H9 (cell line): ENCODE measurements at regions not wholly inside any gene's neighbourhood (a gene's known extent, or its start where the extent isn't known, plus 50 kb on each side); places are given as distances from the start of the nearest gene placed in this dataset.

Source experiments
- DNase-seq: peaks from one replicate; pipeline ENCODE4 v3.0.0-alpha.2; 2017
- H2AFZ ChIP-seq: one replicate; pipeline ENCODE4 v1.6.1; 2013; ENCODE audit warnings: mild to moderate bottlenecking, low read length, control low read depth, moderate library complexity
- H2AK5ac ChIP-seq: 2 replicates; pipeline ENCODE4 v1.6.1; 2013; ENCODE audit warnings: low read length, control low read depth, mixed read lengths; ENCODE audit not compliant: insufficient read length
- H2BK120ac ChIP-seq: one replicate; pipeline ENCODE4 v1.6.1; 2013; ENCODE audit warnings: low read depth, mild to moderate bottlenecking, low read length, control low read depth, inconsistent platforms; ENCODE audit not compliant: poor library complexity, severe bottlenecking
- H2BK12ac ChIP-seq: 2 replicates; pipeline ENCODE4 v1.6.1; 2013; ENCODE audit warnings: low read length, control low read depth, mixed read lengths, low read depth; ENCODE audit not compliant: insufficient read length
- H2BK15ac ChIP-seq: 2 replicates; pipeline ENCODE4 v1.6.1; 2013; ENCODE audit warnings: low read depth, low read length, control low read depth
- H2BK20ac ChIP-seq: one replicate; pipeline ENCODE4 v1.6.1; 2013; ENCODE audit warnings: low read depth, mild to moderate bottlenecking, low read length, control low read depth, inconsistent platforms; ENCODE audit not compliant: poor library complexity, severe bottlenecking
- H2BK5ac ChIP-seq: 2 replicates; pipeline ENCODE4 v1.6.1; 2013; ENCODE audit warnings: low read length, control low read depth, mixed read lengths; ENCODE audit not compliant: insufficient read length
- H3K14ac ChIP-seq: 2 replicates; pipeline ENCODE4 v1.6.1; 2013; ENCODE audit warnings: low read length, control low read depth; ENCODE audit not compliant: insufficient read depth
- H3K18ac ChIP-seq: 2 replicates; pipeline ENCODE4 v1.6.1; 2013; ENCODE audit warnings: low read depth, mild to moderate bottlenecking, mixed read lengths, low read length, control low read depth; ENCODE audit not compliant: insufficient read length
- H3K23ac ChIP-seq: 2 replicates; pipeline ENCODE4 v1.6.1; 2013; ENCODE audit warnings: low read length, control low read depth, mixed read lengths, low read depth; ENCODE audit not compliant: insufficient read length
- H3K23me2 ChIP-seq: 2 replicates; pipeline ENCODE4 v1.6.1; 2013; ENCODE audit warnings: low read depth, mild to moderate bottlenecking, mixed read lengths, low read length, control low read depth; ENCODE audit not compliant: insufficient read length, poor library complexity, severe bottlenecking
- H3K27ac ChIP-seq: 2 replicates; pipeline ENCODE4 v1.5.1; 2013; ENCODE audit warnings: low read length, control low read depth, mixed read lengths, low read depth; ENCODE audit not compliant: insufficient read length
- H3K27me3 ChIP-seq: 2 replicates; pipeline ENCODE4 v1.6.1; 2013; ENCODE audit warnings: low read length, control low read depth, inconsistent platforms; ENCODE audit not compliant: insufficient read depth
- H3K4ac ChIP-seq: 2 replicates; pipeline ENCODE4 v1.6.1; 2013; ENCODE audit warnings: low read depth, mild to moderate bottlenecking, control low read depth, inconsistent platforms, low read length, moderate library complexity
- H3K4me1 ChIP-seq: 2 replicates; pipeline ENCODE4 v1.6.1; 2013; ENCODE audit warnings: low read length, control low read depth, inconsistent platforms; ENCODE audit not compliant: insufficient read depth
- H3K4me2 ChIP-seq: 2 replicates; pipeline ENCODE4 v1.6.1; 2013; ENCODE audit warnings: low read length, control low read depth, mixed read lengths; ENCODE audit not compliant: insufficient read length, insufficient read depth
- H3K56ac ChIP-seq: 2 replicates; pipeline ENCODE4 v1.6.1; 2013; ENCODE audit warnings: low read depth, mild to moderate bottlenecking, mixed read lengths, low read length, control low read depth; ENCODE audit not compliant: insufficient read length
- H3K79me1 ChIP-seq: 2 replicates; pipeline ENCODE4 v1.6.1; 2013; ENCODE audit warnings: low read depth, mild to moderate bottlenecking, moderate library complexity, low read length, control low read depth, inconsistent platforms; ENCODE audit not compliant: insufficient read depth, poor library complexity, severe bottlenecking
- H3K79me2 ChIP-seq: 2 replicates; pipeline ENCODE4 v1.6.1; 2013; ENCODE audit warnings: low read length, control low read depth, inconsistent platforms; ENCODE audit not compliant: insufficient read depth
- H3K9ac ChIP-seq: 2 replicates; pipeline ENCODE4 v1.6.1; 2013; ENCODE audit warnings: low read length, control low read depth, mixed read lengths; ENCODE audit not compliant: insufficient read length; ENCODE audit errors: extremely low read depth
- H3K9me3 ChIP-seq: one replicate; pipeline ENCODE4 v1.6.1; 2013; ENCODE audit warnings: low read depth, low read length, inconsistent platforms; ENCODE audit not compliant: control insufficient read depth
- H3T11ph ChIP-seq: one replicate; pipeline ENCODE4 v1.6.1; 2013; ENCODE audit warnings: mild to moderate bottlenecking, low read length, control low read depth, inconsistent platforms
- H4K20me1 ChIP-seq: one replicate; pipeline ENCODE4 v1.6.1; 2013; ENCODE audit not compliant: control insufficient read depth, insufficient read length, insufficient read depth
- H4K5ac ChIP-seq: 2 replicates; pipeline ENCODE4 v1.6.1; 2013; ENCODE audit warnings: low read depth, mild to moderate bottlenecking, mixed read lengths, low read length, control low read depth; ENCODE audit not compliant: insufficient read length
- H4K8ac ChIP-seq: replicated peaks from 2 replicates; pipeline ENCODE4 v1.6.1; 2013; ENCODE audit warnings: low read length, control low read depth, mixed read lengths, low read depth; ENCODE audit not compliant: insufficient read length
- H4K91ac ChIP-seq: 2 replicates; pipeline ENCODE4 v1.6.1; 2013; ENCODE audit warnings: low read depth, mild to moderate bottlenecking, moderate library complexity, mixed read lengths, low read length, control low read depth; ENCODE audit not compliant: insufficient read length
- H3K27ac Mint-ChIP-seq, 3 experiments: 2 replicates in 2 of 3; 3 replicates in 1 of 3; pipeline ENCODE4 v1.8.0; 2020 to 2021; ENCODE audit warnings: mixed read lengths in 3 of 3, mild to moderate bottlenecking in 1 of 3, moderate library complexity in 1 of 3
- H3K27me3 Mint-ChIP-seq: 2 replicates; pipeline ENCODE4 v1.8.0; 2021; ENCODE audit warnings: low read depth, mild to moderate bottlenecking, moderate library complexity, mixed read lengths
- H3K36me3 Mint-ChIP-seq, 3 experiments: 2 replicates in 2 of 3; 3 replicates in 1 of 3; pipeline ENCODE4 v1.8.0; 2020 to 2021; ENCODE audit warnings: low read depth in 3 of 3, mixed read lengths in 3 of 3; ENCODE audit not compliant: insufficient read depth in 1 of 3
- H3K4me1 Mint-ChIP-seq, 2 experiments: 2 replicates each; pipeline ENCODE4 v1.8.0; 2020; ENCODE audit warnings: mixed read lengths in 2 of 2
- H3K4me3 Mint-ChIP-seq, 2 experiments: 2 replicates in 1 of 2; 3 replicates in 1 of 2; pipeline ENCODE4 v1.8.0; 2020 to 2021; ENCODE audit warnings: mild to moderate bottlenecking in 2 of 2, mixed read lengths in 2 of 2, moderate library complexity in 1 of 2
- H3K9me3 Mint-ChIP-seq, 2 experiments: 2 replicates in 1 of 2; 3 replicates in 1 of 2; pipeline ENCODE4 v1.8.0; 2020; ENCODE audit warnings: mild to moderate bottlenecking in 2 of 2, mixed read lengths in 2 of 2, moderate library complexity in 1 of 2
- WGBS: extraction: QIAGEN DNeasy Blood & Tissue Kit; methylation state at CpG from one replicate; pipeline ENCODE4 v1.1.7; 2013; ENCODE audit warnings: missing lambda C conversion rate, low lambda C conversion rate, mixed read lengths; ENCODE audit not compliant: insufficient read length; ENCODE audit errors: extremely low coverage; 5-methylcytosine and 5-hydroxymethylcytosine counted together
- TF ChIP-seq, protein P1 (sequence below): fragments of 200-600 bp; sonication (generic); conservative IDR thresholded peaks from 3 replicates; pipeline ENCODE4 v1.8.0; 2021; ENCODE audit warnings: antibody characterized with exemption, mild to moderate bottlenecking

DNA sequence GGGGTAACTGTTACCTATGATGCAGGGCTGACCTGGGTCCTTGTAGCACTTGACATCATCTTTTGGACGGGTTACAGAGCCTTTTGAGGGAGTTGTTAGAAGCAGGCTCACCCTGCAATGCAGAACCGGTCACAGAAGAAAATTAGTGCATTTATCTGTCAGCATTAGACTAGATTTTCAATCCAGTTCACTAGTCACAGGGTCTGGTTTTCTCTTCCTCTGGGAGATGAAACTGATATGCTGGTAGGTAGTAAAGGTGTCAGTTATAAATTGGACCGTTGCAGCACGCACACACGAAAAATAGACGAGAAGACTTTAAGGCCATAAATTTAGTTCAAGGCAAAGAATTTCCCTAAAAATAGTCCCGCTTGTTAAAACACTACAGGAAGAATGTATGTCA, 532.3 kb upstream of the ATP11B start:
- H3K9me3 Mint-ChIP-seq, result no peaks in the 10 kb centered on the region
- Histone ChIP-seq H3K79me2 (no peaks in the 10 kb centered on the region), H3K27me3 (no peaks in the 10 kb centered on the region), H2BK20ac (no peak overlapping the region), H2AK5ac (no peak overlapping the region), H3K27ac (no peak overlapping the region), H3K9me3 (no peaks in the 10 kb centered on the region), H3K56ac (no peak overlapping the region), H4K91ac (no peak overlapping the region), H3T11ph (no peak overlapping the region), H4K20me1 (no peaks in the 10 kb centered on the region), H4K8ac (no peak overlapping the region), H3K23me2 (no peaks in the 10 kb centered on the region), H2BK15ac (no peak overlapping the region), H2AFZ (no peak overlapping the region), H3K4me2 (no peak overlapping the region), H3K9ac (no peak overlapping the region), H3K23ac (no peak overlapping the region), H2BK120ac (no peak overlapping the region), H4K5ac (no peak overlapping the region), H3K4me1 (peaks cover 2% of the 10 kb centered on the region; the same call in 1 of the 2 replicates), H3K4ac (no peak overlapping the region), H3K14ac (no peak overlapping the region), H2BK5ac (no peak overlapping the region), H2BK12ac (no peak overlapping the region), H3K18ac (no peak overlapping the region), H3K79me1 (no peaks in the 10 kb centered on the region)
- H3K27ac Mint-ChIP-seq, result no peak overlapping the region
- no CpG with 5 or more reads among the region's 7 CpGs for WGBS
- TF ChIP-seq, protein P1, sequence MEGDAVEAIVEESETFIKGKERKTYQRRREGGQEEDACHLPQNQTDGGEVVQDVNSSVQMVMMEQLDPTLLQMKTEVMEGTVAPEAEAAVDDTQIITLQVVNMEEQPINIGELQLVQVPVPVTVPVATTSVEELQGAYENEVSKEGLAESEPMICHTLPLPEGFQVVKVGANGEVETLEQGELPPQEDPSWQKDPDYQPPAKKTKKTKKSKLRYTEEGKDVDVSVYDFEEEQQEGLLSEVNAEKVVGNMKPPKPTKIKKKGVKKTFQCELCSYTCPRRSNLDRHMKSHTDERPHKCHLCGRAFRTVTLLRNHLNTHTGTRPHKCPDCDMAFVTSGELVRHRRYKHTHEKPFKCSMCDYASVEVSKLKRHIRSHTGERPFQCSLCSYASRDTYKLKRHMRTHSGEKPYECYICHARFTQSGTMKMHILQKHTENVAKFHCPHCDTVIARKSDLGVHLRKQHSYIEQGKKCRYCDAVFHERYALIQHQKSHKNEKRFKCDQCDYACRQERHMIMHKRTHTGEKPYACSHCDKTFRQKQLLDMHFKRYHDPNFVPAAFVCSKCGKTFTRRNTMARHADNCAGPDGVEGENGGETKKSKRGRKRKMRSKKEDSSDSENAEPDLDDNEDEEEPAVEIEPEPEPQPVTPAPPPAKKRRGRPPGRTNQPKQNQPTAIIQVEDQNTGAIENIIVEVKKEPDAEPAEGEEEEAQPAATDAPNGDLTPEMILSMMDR, result no peak
- peaks cover 18 to 24% of the 10 kb centered on the region in 2 experiments for H3K4me1 Mint-ChIP-seq
- no peaks in the 10 kb centered on the region for H3K27me3 Mint-ChIP-seq
- H3K4me3 Mint-ChIP-seq, result no peak overlapping the region
- H3K36me3 Mint-ChIP-seq, result no peaks in the 10 kb centered on the region
- DNase-seq, result no peak
